ENCODE measurements at regions not wholly inside any gene's neighbourhood (a gene's known extent, or its start where the extent isn't known, plus 50 kb on each side); places are given as distances from the start of the nearest gene placed in this dataset.
"Not testable (repeated sequence)": the region's sequence is repeated elsewhere in the genome, so short reads cannot be mapped to it uniquely, and the experiment has no call there.

DNA sequence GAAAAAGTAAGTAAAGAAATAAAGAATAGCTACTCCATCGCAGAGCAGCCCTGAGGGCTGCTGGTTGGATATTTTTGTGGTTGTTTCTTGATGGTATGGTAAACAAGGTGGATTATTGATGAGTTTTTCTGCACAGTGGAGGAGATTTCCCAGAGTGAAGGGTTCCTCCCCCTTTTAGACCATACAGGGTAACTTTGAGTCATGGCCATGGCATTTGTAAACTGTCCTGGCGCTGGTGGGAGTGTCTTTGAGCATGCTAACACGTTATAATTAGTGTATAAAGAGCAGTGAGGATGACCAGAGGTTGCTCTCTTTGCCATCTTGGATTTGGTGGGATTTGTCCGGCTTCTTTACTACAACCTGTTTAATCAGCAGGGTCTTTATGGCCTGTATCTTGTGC is 128.2 kb downstream of the ASMT start:
- Mint-ChIP-seq H3K4me1 (no peaks in the 10 kb centered on the region), H3K9me3 (peaks cover 15% of the 10 kb centered on the region), H3K4me3 (no peak overlapping the region), H3K27ac (ENCODE audit: low read depth) (no peak overlapping the region), H3K27me3 (no peaks in the 10 kb centered on the region), H3K36me3 (ENCODE audit: insufficient read depth) (peaks cover 14% of the 10 kb centered on the region)
- DNase-seq (ENCODE audit: low spot score in 2 of 2) (no peak), ATAC-seq (replicated peaks; ENCODE audit: extremely low read depth, poor library complexity, severe bottlenecking) (no peak)

DNA sequence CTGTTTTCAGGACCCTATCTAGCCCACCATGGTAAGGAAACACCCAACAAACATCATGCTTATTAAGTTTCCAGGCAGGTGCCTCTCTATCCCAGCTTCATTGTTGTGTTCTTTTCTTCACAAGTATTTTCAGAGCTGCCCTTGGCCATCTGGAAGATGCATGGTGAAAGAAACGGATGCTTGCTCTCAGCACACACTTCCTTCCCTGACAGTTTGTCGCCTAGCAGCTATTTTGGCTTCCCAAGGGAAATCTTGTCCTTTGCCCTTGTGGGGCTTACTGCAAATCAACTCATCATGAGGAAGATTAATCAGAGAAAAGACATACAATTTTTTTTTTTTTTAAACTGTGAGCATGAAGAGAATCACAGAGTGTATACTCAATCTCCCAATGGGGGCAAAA is 128.8 kb downstream of the ASMT start:
- Mint-ChIP-seq H3K27me3 (no peaks in the 10 kb centered on the region), H3K4me1 (no peaks in the 10 kb centered on the region), H3K9me3 (peaks cover 15% of the 10 kb centered on the region), H3K36me3 (ENCODE audit: insufficient read depth) (peaks cover 14% of the 10 kb centered on the region), H3K27ac (ENCODE audit: low read depth) (no peak overlapping the region), H3K4me3 (no peak overlapping the region)
- DNase-seq (ENCODE audit: low spot score in 2 of 2) (no peak), ATAC-seq (replicated peaks; ENCODE audit: extremely low read depth, poor library complexity, severe bottlenecking) (no peak)

DNA sequence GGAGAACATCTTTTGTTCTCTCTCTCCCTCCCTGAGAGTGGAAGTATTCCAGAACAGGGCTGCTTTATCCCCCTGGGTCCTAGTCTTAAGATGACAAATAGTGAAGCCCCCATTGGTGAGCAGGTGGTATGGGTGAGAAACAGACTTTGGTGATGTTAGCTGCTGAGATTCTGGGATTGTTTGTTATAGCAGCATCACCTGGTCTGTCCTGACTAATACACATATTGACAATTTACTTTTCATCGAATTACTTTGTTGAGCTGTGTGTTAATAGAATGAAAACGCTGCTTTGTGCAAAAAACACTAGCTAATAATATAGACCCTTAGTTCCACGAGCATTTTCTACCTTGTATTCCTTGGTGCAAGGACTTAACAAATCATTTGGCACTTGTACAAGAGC is 133.5 kb downstream of the ASMT start:
- no peak overlapping the region for H3K4me3 Mint-ChIP-seq
- ATAC-seq (replicated peaks; ENCODE audit: extremely low read depth, poor library complexity, severe bottlenecking) (no peak), DNase-seq (ENCODE audit: low spot score in 2 of 2) (no peak)
- H3K9me3 Mint-ChIP-seq: peaks cover 15% of the 10 kb centered on the region
- no peak overlapping the region for H3K27ac Mint-ChIP-seq (ENCODE audit: low read depth)
- H3K4me1 Mint-ChIP-seq: peaks cover 6% of the 10 kb centered on the region
- H3K27me3 Mint-ChIP-seq: no peaks in the 10 kb centered on the region
- peaks cover 5% of the 10 kb centered on the region for H3K36me3 Mint-ChIP-seq (ENCODE audit: insufficient read depth)

DNA sequence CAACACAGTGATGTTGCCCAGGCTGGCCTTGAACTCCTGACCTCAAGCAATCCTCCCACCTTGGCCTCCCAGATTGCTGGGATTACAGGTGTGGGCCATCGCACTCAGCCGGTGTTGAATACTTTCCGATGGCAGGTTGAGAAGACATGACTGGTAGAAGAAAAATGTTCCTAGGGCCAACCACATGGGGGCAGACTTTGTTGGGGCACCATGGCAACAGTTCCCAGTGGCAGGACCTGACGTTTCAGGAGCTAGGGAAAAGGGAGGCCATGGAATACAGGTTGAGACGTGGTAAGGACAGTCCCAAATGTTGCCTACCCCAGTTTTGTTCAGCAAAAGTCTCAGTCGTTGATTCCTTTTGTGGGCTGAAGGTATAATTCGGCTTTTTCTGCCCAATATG is 134.6 kb downstream of the ASMT start:
- H3K36me3 Mint-ChIP-seq (ENCODE audit: insufficient read depth): peaks cover 4% of the 10 kb centered on the region
- no peaks in the 10 kb centered on the region for H3K27me3 Mint-ChIP-seq
- peaks cover 6% of the 10 kb centered on the region for H3K4me1 Mint-ChIP-seq
- ATAC-seq (replicated peaks; ENCODE audit: extremely low read depth, poor library complexity, severe bottlenecking): no peak
- no peak overlapping the region for H3K4me3 Mint-ChIP-seq
- H3K27ac Mint-ChIP-seq (ENCODE audit: low read depth): no peak overlapping the region
- DNase-seq (ENCODE audit: low spot score in 2 of 2): no peak
- peaks cover 6% of the 10 kb centered on the region for H3K9me3 Mint-ChIP-seq

DNA sequence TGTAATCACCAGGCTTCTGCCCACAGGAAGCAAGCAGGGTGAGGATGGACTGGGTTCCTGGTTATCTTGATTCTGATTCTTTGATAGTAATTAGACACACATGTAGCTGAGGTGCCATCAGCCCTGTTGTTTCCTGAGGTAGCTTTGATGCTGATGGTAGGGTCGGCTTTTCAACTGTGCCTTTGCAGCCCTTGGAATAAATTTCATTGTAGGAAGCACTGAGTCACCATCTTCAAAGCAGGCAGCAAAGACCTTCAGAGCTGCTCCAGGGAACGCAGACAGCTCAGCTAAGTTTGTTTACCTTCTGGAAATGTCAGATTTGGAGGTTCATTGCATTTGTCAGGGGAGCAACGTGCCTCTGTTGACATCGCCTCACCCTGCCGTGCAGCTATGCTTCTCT is 135.4 kb downstream of the ASMT start:
- H3K4me3 Mint-ChIP-seq: no peak overlapping the region
- DNase-seq (ENCODE audit: low spot score in 2 of 2) (no peak), ATAC-seq (replicated peaks; ENCODE audit: extremely low read depth, poor library complexity, severe bottlenecking) (no peak)
- H3K4me1 Mint-ChIP-seq: peaks cover 6% of the 10 kb centered on the region
- no peaks in the 10 kb centered on the region for H3K27me3 Mint-ChIP-seq
- H3K36me3 Mint-ChIP-seq (ENCODE audit: insufficient read depth): peaks cover 4% of the 10 kb centered on the region
- H3K9me3 Mint-ChIP-seq: no peaks in the 10 kb centered on the region
- no peak overlapping the region for H3K27ac Mint-ChIP-seq (ENCODE audit: low read depth)

DNA sequence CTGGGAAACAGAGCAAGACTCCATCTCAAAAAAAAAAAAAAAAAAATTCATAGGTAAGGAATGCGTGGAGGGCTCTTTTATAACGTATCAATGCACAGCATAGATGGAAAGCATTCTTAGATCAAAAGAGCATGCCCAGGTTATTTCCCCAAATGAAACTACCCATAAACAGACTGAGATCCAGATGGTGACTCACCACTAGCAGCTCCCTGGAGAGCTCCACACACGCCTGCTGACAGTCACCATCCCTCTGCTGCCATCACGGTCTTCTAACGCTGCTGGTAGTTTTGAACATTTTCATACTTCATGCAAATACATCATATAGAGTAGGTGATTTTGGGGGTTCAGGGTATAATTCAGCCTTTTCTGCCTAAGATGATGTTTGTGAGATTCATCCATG is 136.9 kb downstream of the ASMT start:
- no peak for ATAC-seq (replicated peaks; ENCODE audit: extremely low read depth, poor library complexity, severe bottlenecking)
- no peak for DNase-seq (ENCODE audit: low spot score in 2 of 2)
- no peak overlapping the region for H3K4me3 Mint-ChIP-seq
- H3K4me1 Mint-ChIP-seq: peaks cover 6% of the 10 kb centered on the region
- H3K27ac Mint-ChIP-seq (ENCODE audit: low read depth): no peak overlapping the region
- H3K27me3 Mint-ChIP-seq: no peaks in the 10 kb centered on the region
- H3K36me3 Mint-ChIP-seq (ENCODE audit: insufficient read depth): peaks cover 4% of the 10 kb centered on the region
- H3K9me3 Mint-ChIP-seq: peaks cover 5% of the 10 kb centered on the region

DNA sequence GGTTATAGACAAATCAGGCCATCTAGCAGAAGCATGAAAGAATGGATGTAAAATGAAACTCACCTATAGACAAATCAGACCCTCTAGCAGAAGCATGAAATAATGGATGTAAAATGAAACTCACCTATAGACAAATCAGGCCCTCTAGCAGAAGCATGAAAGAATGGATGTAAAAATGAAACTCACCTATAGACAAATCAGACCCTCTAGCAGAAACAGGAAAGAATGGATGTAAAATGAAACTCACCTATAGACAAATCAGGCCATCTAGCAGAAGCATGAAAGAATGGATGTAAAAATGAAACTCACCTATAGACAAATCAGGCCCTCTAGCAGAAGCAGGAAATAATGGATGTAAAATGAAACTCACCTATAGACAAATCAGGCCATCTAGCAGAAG is 137.9 kb downstream of the ASMT start:
- not testable (repeated sequence) for H3K9me3 Mint-ChIP-seq; ATAC-seq (replicated peaks; ENCODE audit: extremely low read depth, poor library complexity, severe bottlenecking); H3K36me3 Mint-ChIP-seq (ENCODE audit: insufficient read depth); H3K27me3 Mint-ChIP-seq; H3K4me1 Mint-ChIP-seq; H3K27ac Mint-ChIP-seq (ENCODE audit: low read depth); H3K4me3 Mint-ChIP-seq; DNase-seq (ENCODE audit: low spot score in 2 of 2)

DNA sequence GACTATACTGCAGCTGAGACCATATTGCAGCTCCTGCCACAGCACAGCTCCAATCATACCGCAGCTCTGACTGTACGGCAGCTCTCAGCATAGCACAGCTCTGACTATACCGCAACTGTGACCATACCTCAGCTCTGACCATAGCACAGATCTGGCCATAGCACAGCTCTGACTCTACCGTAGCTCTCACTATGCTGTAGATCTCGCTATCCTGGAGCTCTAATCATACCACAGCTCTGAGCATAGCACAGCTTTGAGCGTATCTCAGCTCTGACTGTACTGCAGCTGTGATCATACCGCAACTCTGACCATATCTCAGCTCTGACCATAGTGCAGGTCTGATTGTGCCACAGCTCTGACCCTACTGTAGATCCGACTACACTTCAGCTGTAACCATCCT is 139.2 kb downstream of the ASMT start:
- DNase-seq (ENCODE audit: low spot score in 2 of 2) (no peak), ATAC-seq (replicated peaks; ENCODE audit: extremely low read depth, poor library complexity, severe bottlenecking) (no peak)
- peaks cover 20% of the 10 kb centered on the region for H3K9me3 Mint-ChIP-seq
- no peak overlapping the region for H3K4me3 Mint-ChIP-seq
- peaks cover 9% of the 10 kb centered on the region for H3K36me3 Mint-ChIP-seq (ENCODE audit: insufficient read depth)
- H3K27ac Mint-ChIP-seq (ENCODE audit: low read depth): no peak overlapping the region
- H3K27me3 Mint-ChIP-seq: no peaks in the 10 kb centered on the region
- peaks cover 6% of the 10 kb centered on the region for H3K4me1 Mint-ChIP-seq

DNA sequence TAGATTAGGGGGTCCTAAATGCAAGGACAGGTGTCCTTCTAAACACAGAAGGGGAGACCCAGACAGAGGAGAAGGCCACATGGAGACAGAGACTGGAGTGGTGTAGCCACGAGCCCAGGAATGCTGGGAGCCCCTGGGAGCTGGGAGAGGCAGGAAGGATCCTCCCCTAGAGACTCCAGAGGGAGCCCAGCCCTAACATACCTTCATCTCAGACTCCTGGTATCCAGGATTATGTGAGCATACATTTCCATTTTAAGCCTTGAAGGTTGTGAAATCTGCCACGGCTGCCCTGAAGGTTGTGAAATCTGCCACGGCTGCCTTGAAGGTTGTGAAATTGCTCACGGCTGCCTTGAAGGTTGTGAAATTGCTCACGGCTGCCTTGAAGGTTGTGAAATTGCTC is 148.4 kb downstream of the ASMT start:
- Mint-ChIP-seq H3K36me3 (ENCODE audit: insufficient read depth) (peaks cover 3% of the 10 kb centered on the region), H3K27ac (ENCODE audit: low read depth) (no peak overlapping the region), H3K4me3 (peak overlapping the region; percentile 29), H3K9me3 (peaks cover 30% of the 10 kb centered on the region), H3K27me3 (no peaks in the 10 kb centered on the region), H3K4me1 (peaks cover 14% of the 10 kb centered on the region)
- ATAC-seq (replicated peaks; ENCODE audit: extremely low read depth, poor library complexity, severe bottlenecking) (no peak), DNase-seq (ENCODE audit: low spot score in 2 of 2) (no peak)

DNA sequence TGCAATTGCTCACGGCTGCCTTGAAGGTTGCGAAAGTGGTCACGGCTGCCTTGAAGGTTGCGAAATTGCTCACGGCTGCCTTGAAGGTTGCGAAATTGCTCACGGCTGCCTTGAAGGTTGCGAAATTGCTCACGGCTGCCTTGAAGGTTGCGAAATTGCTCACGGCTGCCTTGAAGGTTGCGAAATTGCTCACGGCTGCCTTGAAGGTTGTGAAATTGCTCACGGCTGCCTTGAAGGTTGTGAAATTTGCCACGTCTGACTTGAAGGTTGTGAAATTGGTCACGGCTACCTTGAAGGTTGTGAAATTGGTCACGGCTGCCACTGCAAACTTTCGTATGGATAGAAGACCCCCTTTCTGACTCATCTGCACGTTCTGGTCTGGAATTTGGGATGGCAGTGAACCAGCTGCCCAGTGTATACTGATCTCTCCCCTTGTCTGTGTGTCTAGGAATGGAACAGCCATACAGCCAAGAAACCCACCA is 150.1 kb downstream of the ASMT start:
- H3K4me3 Mint-ChIP-seq: peak overlapping the region; percentile 23
- not testable (repeated sequence) for ATAC-seq (replicated peaks; ENCODE audit: extremely low read depth, poor library complexity, severe bottlenecking); H3K36me3 Mint-ChIP-seq (ENCODE audit: insufficient read depth); H3K27ac Mint-ChIP-seq (ENCODE audit: low read depth); DNase-seq (ENCODE audit: low spot score in 2 of 2); H3K27me3 Mint-ChIP-seq
- peaks cover 14% of the 10 kb centered on the region for H3K4me1 Mint-ChIP-seq
- H3K9me3 Mint-ChIP-seq: peaks cover 28% of the 10 kb centered on the region

DNA sequence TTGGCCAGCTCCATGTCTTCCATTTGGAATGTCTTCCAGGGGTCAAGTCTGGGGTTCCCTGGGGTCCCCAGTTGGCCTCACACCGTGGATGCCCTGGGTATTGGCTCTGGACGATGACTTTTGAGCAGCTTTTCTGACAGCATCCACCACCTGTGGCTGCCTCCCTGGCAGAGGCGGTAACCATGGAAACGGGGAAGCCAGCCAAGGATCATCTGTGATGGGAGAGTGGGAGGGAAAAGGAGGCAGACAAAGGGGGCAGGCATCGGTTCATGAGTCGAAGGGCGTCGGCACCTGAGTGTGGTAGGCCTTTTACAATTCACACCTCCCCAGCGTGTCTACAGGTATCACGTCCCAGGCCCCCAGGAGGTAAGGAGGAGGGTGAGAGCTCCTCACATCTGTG is 152.2 kb downstream of the ASMT start:
- ATAC-seq (replicated peaks; ENCODE audit: extremely low read depth, poor library complexity, severe bottlenecking) (no peak), DNase-seq (ENCODE audit: low spot score in 2 of 2) (no peak)
- Mint-ChIP-seq H3K27ac (ENCODE audit: low read depth) (no peak overlapping the region), H3K9me3 (peaks cover 43% of the 10 kb centered on the region), H3K36me3 (ENCODE audit: insufficient read depth) (peaks cover 6% of the 10 kb centered on the region), H3K27me3 (peaks cover 9% of the 10 kb centered on the region), H3K4me1 (peaks cover 14% of the 10 kb centered on the region), H3K4me3 (no peak overlapping the region)

DNA sequence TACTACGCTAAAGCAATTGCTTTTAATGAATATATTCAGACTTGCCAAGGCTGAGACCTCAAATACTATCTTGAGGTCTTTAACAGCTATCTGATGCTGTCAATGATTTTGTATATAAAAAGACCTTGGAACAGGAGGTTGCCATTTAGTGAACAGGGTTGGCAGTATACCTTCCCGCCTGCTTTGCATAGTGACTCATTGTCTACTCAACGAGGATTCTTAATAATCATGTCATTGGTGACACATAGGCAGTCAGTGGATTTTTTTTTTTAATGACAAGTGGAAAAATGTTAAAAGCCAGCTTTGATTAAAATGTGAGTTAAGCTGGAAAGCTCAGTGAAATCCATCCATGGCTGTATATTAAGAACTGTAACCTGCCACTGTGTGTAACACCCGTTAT is 164.0 kb downstream of the ASMT start:
- no peak overlapping the region for H3K4me3 Mint-ChIP-seq
- H3K36me3 Mint-ChIP-seq (ENCODE audit: insufficient read depth): peaks cover 4% of the 10 kb centered on the region
- peaks cover 20% of the 10 kb centered on the region for H3K9me3 Mint-ChIP-seq
- no peak for ATAC-seq (replicated peaks; ENCODE audit: extremely low read depth, poor library complexity, severe bottlenecking)
- no peak for DNase-seq (ENCODE audit: low spot score in 2 of 2)
- H3K4me1 Mint-ChIP-seq: no peaks in the 10 kb centered on the region
- H3K27me3 Mint-ChIP-seq: no peaks in the 10 kb centered on the region
- no peak overlapping the region for H3K27ac Mint-ChIP-seq (ENCODE audit: low read depth)

DNA sequence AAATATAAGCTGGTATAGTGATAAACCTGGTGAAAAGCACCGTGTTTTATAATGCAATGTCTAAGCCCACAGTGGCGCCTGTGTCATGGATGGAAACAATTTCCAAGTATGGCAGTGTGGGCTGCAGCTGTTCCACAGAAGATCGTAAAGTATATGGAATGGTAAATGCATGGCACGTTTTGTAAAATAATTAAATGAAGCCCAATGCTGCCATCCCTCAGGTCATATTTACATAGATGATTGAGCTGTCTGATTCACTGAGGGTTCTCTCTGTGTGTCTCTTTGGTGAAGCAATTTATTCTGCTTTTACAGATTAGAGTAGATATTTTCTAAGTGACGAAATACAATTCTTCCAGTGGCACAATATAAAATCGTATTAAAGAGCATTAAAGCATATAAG is 164.8 kb downstream of the ASMT start:
- H3K4me3 Mint-ChIP-seq: no peak overlapping the region
- H3K36me3 Mint-ChIP-seq (ENCODE audit: insufficient read depth): peaks cover 4% of the 10 kb centered on the region
- DNase-seq (ENCODE audit: low spot score in 2 of 2) (no peak), ATAC-seq (replicated peaks; ENCODE audit: extremely low read depth, poor library complexity, severe bottlenecking) (no peak)
- H3K9me3 Mint-ChIP-seq: peaks cover 20% of the 10 kb centered on the region
- H3K4me1 Mint-ChIP-seq: no peaks in the 10 kb centered on the region
- H3K27me3 Mint-ChIP-seq: no peaks in the 10 kb centered on the region
- H3K27ac Mint-ChIP-seq (ENCODE audit: low read depth): no peak overlapping the region

DNA sequence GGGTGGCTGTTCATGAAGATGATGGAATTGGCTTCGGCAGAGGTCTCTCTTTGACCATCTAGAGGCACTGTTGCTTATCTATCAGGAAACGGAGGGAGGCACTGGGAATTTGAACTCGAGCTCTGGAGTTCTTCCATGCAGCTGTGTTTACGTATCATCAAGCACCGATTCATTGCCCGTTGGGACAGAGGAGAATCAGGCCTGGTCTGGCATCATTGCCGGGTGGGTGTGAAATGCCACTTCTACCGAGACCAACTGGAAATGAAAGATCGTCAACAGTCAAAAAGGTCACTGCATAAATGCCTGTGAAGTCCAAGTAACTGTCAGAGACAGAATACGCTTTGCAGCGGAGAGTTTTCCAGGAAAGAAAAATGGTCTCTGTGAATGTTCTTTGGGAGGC is 166.9 kb downstream of the ASMT start:
- H3K36me3 Mint-ChIP-seq (ENCODE audit: insufficient read depth): peaks cover 4% of the 10 kb centered on the region
- ATAC-seq (replicated peaks; ENCODE audit: extremely low read depth, poor library complexity, severe bottlenecking): no peak
- H3K4me1 Mint-ChIP-seq: no peaks in the 10 kb centered on the region
- no peaks in the 10 kb centered on the region for H3K27me3 Mint-ChIP-seq
- H3K9me3 Mint-ChIP-seq: peaks cover 16% of the 10 kb centered on the region
- H3K4me3 Mint-ChIP-seq: no peak overlapping the region
- DNase-seq (ENCODE audit: low spot score in 2 of 2): no peak
- no peak overlapping the region for H3K27ac Mint-ChIP-seq (ENCODE audit: low read depth)

Measured in central memory CD8-positive, alpha-beta T cell (primary cell).